SK-N-SH treated with all-trans-retinoic acid at 6 μM for 48 hours (cell line): ENCODE measurements at regions not wholly inside any gene's neighbourhood (a gene's known extent, or its start where the extent isn't known, plus 50 kb on each side); places are given as distances from the start of the nearest gene placed in this dataset.

Experiments used
- ATAC-seq: fragments of 200-7000 bp; cut with Tn5 transposase; 3 replicates; pipeline ENCODE4 v1.9.1; 2020; ENCODE audit warnings: mild to moderate bottlenecking, moderate library complexity
- ARNTL ChIP-seq: fragments of 450-650 bp; formaldehyde crosslinking; IDR thresholded peaks from 2 replicates; pipeline ENCODE4 v1.5.0; 2020; ENCODE audit warnings: low read depth, mild to moderate bottlenecking, moderate library complexity, borderline replicate concordance
- CSDC2 ChIP-seq: fragments of 250-450 bp; sonication (Bioruptor Pico); IDR thresholded peaks from 2 replicates; pipeline ENCODE4 v1.5.0; 2020; ENCODE audit warnings: mild to moderate bottlenecking, moderate library complexity
- ESRRG ChIP-seq: fragments of 250-450 bp; sonication (Bioruptor Pico); IDR thresholded peaks from 2 replicates; pipeline ENCODE4 v1.6.1; 2021; ENCODE audit warnings: mild to moderate bottlenecking
- GLIS3 ChIP-seq: fragments of 250-450 bp; sonication (Bioruptor Pico); IDR thresholded peaks from 2 replicates; pipeline ENCODE4 v1.5.0; 2020; ENCODE audit warnings: mild to moderate bottlenecking, moderate library complexity
- ISL1 ChIP-seq: fragments of 250-450 bp; sonication (Bioruptor Pico); IDR thresholded peaks from 2 replicates; pipeline ENCODE4 v2.1.2; 2022; ENCODE audit warnings: mild to moderate bottlenecking, moderate library complexity
- OSR1 ChIP-seq: fragments of 250-450 bp; sonication (Bioruptor Pico); IDR thresholded peaks from 2 replicates; pipeline ENCODE4 v1.8.0; 2022; ENCODE audit warnings: moderate library complexity, mild to moderate bottlenecking, inconsistent platforms
- PPARA ChIP-seq: fragments of 250-450 bp; sonication (Bioruptor Pico); IDR thresholded peaks from 2 replicates; pipeline ENCODE4 v1.5.0; 2020; ENCODE audit warnings: mild to moderate bottlenecking, borderline replicate concordance
- RARB ChIP-seq: fragments of 250-450 bp; sonication (Bioruptor Pico); IDR thresholded peaks from 2 replicates; pipeline ENCODE4 v1.8.0; 2021; ENCODE audit warnings: mild to moderate bottlenecking, moderate library complexity
- SNAI2 ChIP-seq: fragments of 250-450 bp; sonication (Bioruptor Pico); IDR thresholded peaks from 2 replicates; pipeline ENCODE4 v1.5.0; 2020; ENCODE audit warnings: mild to moderate bottlenecking, moderate library complexity
- TCF4 ChIP-seq: fragments of 250-450 bp; sonication (Bioruptor Pico); IDR thresholded peaks from 2 replicates; pipeline ENCODE4 v1.8.0; 2021; ENCODE audit warnings: mild to moderate bottlenecking, moderate library complexity, borderline replicate concordance
- TOX ChIP-seq: fragments of 250-450 bp; sonication (Bioruptor Pico); IDR thresholded peaks from 2 replicates; pipeline ENCODE4 v1.8.0; 2021; ENCODE audit warnings: mild to moderate bottlenecking, moderate library complexity, borderline replicate concordance
- ZC3H10 ChIP-seq: fragments of 250-450 bp; sonication (Bioruptor Pico); IDR thresholded peaks from 2 replicates; pipeline ENCODE4 v1.5.1; 2021; ENCODE audit warnings: mild to moderate bottlenecking, moderate library complexity
- ZFP30 ChIP-seq: fragments of 450-650 bp; formaldehyde crosslinking; IDR thresholded peaks from 2 replicates; pipeline ENCODE4 v1.5.0; 2022; ENCODE audit warnings: mild to moderate bottlenecking, moderate library complexity
- ZNF565 ChIP-seq: fragments of 450-650 bp; formaldehyde crosslinking; conservative IDR thresholded peaks from 2 replicates; pipeline ENCODE4 v1.5.0; 2020; ENCODE audit warnings: low read depth, mild to moderate bottlenecking, moderate library complexity
- ZNF70 ChIP-seq: fragments of 450-650 bp; formaldehyde crosslinking; IDR thresholded peaks from 2 replicates; pipeline ENCODE4 v1.5.0; 2020; ENCODE audit warnings: mild to moderate bottlenecking, moderate library complexity
- ZNF8 ChIP-seq: fragments of 450-650 bp; formaldehyde crosslinking; IDR thresholded peaks from 2 replicates; pipeline ENCODE4 v1.5.0; 2020; ENCODE audit warnings: mild to moderate bottlenecking, moderate library complexity
- TF ChIP-seq, protein P1 (sequence below): fragments of 250-450 bp; sonication (Bioruptor Pico); IDR thresholded peaks from 2 replicates; pipeline ENCODE4 v1.5.1; 2021; ENCODE audit warnings: mild to moderate bottlenecking, moderate library complexity
- TF ChIP-seq, protein P2 (sequence below): fragments of 250-450 bp; sonication (Bioruptor Pico); IDR thresholded peaks from 2 replicates; pipeline ENCODE4 v1.8.0; 2020; ENCODE audit warnings: mild to moderate bottlenecking, moderate library complexity, borderline replicate concordance
- TF ChIP-seq, protein P3 (sequence below): fragments of 250-450 bp; sonication (Bioruptor Pico); IDR thresholded peaks from 2 replicates; pipeline ENCODE4 v1.5.0; 2020; ENCODE audit warnings: mild to moderate bottlenecking, moderate library complexity
- TF ChIP-seq, protein P4 (sequence below): fragments of 250-450 bp; sonication (Bioruptor Pico); IDR thresholded peaks from 2 replicates; pipeline ENCODE4 v1.8.0; 2021; ENCODE audit warnings: low read depth, mild to moderate bottlenecking, moderate library complexity, borderline replicate concordance

DNA sequence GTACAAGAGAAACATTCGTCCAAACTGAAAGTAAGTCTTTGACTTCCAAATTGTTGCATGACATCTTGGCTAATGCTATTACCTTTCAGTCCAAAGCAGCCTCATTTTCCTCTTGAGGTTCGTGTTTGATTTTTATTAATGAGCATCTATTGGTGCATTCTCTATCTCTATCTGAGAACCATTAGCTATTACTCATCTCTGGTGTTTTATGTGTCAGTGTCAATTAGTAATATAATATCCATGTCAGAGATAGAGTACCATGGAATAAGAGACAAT lies 388.1 kb upstream of the GOT2 start:
- no peak for ATAC-seq
- TF ChIP-seq CSDC2 (CRISPR knock-in tag) (no peak), TCF4 (CRISPR knock-in tag) (no peak), ZNF565 (CRISPR knock-in tag) (no peak), RARB (CRISPR knock-in tag) (no peak), SNAI2 (CRISPR knock-in tag) (no peak), ISL1 (CRISPR knock-in tag) (no peak)
- TF ChIP-seq, protein P1, sequence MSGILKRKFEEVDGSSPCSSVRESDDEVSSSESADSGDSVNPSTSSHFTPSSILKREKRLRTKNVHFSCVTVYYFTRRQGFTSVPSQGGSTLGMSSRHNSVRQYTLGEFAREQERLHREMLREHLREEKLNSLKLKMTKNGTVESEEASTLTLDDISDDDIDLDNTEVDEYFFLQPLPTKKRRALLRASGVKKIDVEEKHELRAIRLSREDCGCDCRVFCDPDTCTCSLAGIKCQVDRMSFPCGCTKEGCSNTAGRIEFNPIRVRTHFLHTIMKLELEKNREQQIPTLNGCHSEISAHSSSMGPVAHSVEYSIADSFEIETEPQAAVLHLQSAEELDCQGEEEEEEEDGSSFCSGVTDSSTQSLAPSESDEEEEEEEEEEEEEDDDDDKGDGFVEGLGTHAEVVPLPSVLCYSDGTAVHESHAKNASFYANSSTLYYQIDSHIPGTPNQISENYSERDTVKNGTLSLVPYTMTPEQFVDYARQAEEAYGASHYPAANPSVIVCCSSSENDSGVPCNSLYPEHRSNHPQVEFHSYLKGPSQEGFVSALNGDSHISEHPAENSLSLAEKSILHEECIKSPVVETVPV (CRISPR knock-in tag) = no peak
- TF ChIP-seq, protein P2, sequence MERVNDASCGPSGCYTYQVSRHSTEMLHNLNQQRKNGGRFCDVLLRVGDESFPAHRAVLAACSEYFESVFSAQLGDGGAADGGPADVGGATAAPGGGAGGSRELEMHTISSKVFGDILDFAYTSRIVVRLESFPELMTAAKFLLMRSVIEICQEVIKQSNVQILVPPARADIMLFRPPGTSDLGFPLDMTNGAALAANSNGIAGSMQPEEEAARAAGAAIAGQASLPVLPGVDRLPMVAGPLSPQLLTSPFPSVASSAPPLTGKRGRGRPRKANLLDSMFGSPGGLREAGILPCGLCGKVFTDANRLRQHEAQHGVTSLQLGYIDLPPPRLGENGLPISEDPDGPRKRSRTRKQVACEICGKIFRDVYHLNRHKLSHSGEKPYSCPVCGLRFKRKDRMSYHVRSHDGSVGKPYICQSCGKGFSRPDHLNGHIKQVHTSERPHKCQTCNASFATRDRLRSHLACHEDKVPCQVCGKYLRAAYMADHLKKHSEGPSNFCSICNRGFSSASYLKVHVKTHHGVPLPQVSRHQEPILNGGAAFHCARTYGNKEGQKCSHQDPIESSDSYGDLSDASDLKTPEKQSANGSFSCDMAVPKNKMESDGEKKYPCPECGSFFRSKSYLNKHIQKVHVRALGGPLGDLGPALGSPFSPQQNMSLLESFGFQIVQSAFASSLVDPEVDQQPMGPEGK (CRISPR knock-in tag) = no peak

DNA sequence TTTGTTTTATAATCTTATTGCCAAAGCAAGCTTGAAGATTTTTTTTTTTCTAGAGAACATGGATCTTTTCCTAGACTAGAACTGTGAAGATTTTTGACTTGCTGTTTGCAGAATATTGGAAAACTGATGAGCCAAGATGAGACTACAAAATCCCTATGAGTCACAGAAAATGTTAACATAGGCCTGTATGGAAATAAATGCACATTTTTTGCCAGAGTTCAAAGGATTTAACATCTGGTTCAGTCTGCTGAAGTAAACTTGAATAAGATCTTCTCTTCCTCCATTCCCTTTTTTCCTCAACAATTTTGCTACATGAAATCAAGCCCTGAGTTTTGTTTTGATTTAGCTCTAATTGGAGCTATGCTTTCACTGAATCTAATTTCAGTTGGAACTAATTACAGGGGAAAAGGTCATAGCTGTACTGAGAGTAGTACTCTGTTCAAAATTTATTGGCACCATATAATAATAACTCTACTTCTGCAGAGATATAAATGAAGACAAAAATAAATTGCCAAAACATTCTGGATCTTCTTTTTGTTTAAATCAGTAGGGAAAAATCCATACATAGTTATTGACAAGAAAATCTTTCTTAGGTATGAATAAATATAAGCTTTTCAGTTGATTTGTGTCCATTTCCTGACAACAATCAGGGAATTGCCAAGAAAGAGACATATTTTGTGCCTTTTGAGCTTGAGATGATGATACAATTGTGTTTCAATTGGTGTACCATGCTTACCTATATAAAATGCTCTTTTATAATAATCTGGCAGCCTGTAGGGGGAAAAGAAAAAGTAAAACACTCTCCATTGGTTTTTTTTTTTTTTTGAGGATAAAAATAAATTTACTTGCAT lies 387.5 kb upstream of the GOT2 start:
- TF ChIP-seq ZNF565 (CRISPR knock-in tag) (no peak), ISL1 (CRISPR knock-in tag) (no peak), CSDC2 (CRISPR knock-in tag) (no peak), ARNTL (CRISPR knock-in tag) (no peak), ZNF8 (CRISPR knock-in tag) (no peak), OSR1 (CRISPR knock-in tag) (no peak), TCF4 (CRISPR knock-in tag) (no peak), PPARA (CRISPR knock-in tag) (no peak)
- TF ChIP-seq, protein P3, sequence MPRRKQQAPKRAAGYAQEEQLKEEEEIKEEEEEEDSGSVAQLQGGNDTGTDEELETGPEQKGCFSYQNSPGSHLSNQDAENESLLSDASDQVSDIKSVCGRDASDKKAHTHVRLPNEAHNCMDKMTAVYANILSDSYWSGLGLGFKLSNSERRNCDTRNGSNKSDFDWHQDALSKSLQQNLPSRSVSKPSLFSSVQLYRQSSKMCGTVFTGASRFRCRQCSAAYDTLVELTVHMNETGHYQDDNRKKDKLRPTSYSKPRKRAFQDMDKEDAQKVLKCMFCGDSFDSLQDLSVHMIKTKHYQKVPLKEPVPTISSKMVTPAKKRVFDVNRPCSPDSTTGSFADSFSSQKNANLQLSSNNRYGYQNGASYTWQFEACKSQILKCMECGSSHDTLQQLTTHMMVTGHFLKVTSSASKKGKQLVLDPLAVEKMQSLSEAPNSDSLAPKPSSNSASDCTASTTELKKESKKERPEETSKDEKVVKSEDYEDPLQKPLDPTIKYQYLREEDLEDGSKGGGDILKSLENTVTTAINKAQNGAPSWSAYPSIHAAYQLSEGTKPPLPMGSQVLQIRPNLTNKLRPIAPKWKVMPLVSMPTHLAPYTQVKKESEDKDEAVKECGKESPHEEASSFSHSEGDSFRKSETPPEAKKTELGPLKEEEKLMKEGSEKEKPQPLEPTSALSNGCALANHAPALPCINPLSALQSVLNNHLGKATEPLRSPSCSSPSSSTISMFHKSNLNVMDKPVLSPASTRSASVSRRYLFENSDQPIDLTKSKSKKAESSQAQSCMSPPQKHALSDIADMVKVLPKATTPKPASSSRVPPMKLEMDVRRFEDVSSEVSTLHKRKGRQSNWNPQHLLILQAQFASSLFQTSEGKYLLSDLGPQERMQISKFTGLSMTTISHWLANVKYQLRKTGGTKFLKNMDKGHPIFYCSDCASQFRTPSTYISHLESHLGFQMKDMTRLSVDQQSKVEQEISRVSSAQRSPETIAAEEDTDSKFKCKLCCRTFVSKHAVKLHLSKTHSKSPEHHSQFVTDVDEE (CRISPR knock-in tag) = no peak
- ATAC-seq = no peak

DNA sequence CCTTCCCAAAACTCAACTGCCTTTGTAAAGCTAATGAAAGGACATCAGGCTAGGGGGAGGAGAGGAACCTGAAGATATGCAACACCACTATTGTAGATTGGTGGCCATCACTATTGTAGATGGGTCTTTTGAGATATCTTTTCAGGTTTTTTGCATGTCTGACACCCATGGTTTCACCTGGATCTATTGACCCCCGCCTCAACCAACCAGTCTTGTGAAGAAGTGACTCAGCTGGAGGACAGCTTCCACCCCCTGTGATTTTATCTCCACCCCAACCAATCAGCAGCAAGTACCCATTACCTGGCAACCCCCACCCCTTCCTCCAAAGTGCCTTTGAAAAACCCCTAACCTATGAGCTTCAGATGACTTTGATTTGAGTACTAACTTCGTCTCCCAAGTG lies 382.6 kb upstream of the GOT2 start:
- no peak for ATAC-seq
- TF ChIP-seq ZFP30 (CRISPR knock-in tag) (no peak), ZNF8 (CRISPR knock-in tag) (no peak), GLIS3 (CRISPR knock-in tag) (no peak), TOX (CRISPR knock-in tag) (no peak), TCF4 (CRISPR knock-in tag) (no peak), SNAI2 (CRISPR knock-in tag) (no peak), ARNTL (CRISPR knock-in tag) (no peak), ZNF565 (CRISPR knock-in tag) (no peak), ZC3H10 (no peak), PPARA (CRISPR knock-in tag) (no peak), OSR1 (CRISPR knock-in tag) (no peak), CSDC2 (CRISPR knock-in tag) (no peak), ESRRG (CRISPR knock-in tag) (no peak), ZNF70 (no peak)
- TF ChIP-seq, protein P3 (CRISPR knock-in tag) = no peak
- TF ChIP-seq, protein P2 (CRISPR knock-in tag) = no peak
- TF ChIP-seq, protein P4, sequence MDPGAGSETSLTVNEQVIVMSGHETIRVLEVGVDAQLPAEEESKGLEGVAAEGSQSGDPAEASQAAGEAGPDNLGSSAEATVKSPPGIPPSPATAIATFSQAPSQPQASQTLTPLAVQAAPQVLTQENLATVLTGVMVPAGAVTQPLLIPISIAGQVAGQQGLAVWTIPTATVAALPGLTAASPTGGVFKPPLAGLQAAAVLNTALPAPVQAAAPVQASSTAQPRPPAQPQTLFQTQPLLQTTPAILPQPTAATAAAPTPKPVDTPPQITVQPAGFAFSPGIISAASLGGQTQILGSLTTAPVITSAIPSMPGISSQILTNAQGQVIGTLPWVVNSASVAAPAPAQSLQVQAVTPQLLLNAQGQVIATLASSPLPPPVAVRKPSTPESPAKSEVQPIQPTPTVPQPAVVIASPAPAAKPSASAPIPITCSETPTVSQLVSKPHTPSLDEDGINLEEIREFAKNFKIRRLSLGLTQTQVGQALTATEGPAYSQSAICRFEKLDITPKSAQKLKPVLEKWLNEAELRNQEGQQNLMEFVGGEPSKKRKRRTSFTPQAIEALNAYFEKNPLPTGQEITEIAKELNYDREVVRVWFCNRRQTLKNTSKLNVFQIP (CRISPR knock-in tag) = no peak
- TF ChIP-seq, protein P1 (CRISPR knock-in tag) = no peak
